ENCODE measurements at regions not wholly inside any gene's neighbourhood (a gene's known extent, or its start where the extent isn't known, plus 50 kb on each side); places are given as distances from the start of the nearest gene placed in this dataset.

DNA sequence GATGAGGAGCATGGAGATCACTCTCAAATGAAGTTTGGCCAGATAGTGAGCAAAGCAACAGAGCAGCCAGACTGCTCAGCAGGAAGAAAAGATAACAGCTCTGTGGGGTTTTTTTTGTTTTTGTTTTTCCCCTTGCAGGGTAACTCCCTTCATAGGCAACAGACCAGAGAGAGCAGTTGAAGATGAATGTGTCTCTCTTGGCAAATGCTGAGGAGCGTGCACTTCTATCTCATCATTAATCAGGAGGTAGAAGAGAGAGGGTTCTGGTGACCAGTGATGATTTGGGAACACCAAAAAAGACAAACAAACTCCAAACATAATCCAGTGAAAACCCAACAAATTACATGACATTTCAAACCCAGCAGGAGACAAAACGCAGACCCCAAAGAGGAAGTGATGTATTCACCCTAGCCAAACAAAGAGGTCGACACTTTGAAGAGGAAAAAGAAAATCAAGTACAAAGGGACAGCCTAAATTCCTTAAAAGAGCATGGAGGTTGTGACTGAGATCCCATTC, 66.2 kb upstream of the RREB1 start:
- DNase-seq: no peak

DNA sequence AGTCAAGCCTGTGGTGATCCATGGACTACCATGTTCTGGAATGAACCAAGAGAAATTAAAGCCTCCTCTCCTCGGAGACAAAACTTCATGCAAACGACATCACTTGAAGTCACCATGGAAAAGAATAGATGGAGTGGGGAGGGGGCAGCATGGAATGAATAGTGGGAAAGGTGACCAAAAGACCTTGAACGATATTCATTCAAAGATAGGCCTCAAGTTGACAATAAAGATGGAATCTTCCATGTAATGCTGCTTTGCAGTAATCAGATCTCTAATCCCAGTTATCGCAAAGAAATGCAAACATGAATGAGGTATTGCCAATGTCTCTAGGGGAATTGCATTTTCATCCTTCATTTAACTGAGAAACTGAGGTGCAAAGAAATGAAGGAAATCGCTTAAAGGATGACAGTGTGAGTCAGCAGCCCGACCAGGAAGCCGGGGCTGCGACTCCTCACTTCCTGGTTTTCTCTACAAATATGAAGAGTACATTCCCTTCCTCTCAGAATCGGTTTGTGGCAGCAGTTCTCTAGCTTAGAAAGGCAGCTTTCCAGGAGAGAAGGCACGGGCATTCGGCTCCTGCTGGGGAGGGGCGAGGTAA, 65.6 kb upstream of the RREB1 start:
- DNase-seq: no peak

GRCh38 chr6:7042654-7043545, 64.9 kb upstream of the RREB1 start:
- no peak for DNase-seq

- no peak for DNase-seq
These were observed 62.4 kb upstream of the RREB1 start for GRCh38 chr6:7045331-7045730.

- no peak for DNase-seq
These were observed 62.0 kb upstream of the RREB1 start for GRCh38 chr6:7045746-7046145.

DNA sequence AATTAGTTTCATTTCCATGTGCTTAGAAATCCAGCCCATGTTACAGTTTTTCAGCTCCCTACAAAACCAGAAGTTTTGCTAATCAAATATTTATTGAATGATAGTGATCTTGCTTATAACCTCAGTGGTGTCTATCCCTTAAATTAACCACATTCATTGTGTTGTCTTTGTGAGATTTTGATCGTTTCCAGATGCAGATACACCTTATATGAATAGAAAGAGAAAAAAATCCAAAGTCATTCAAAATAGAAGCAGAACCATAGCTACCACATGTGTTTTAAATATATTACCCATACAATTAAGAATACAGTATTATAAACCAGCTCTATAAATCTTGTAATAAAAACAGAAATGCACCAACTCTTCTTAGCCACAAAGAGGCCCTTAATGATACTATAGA, 60.6 kb upstream of the RREB1 start:
- DNase-seq: no peak

- no peak for DNase-seq
These were observed 59.8 kb upstream of the RREB1 start for GRCh38 chr6:7047966-7048365.

DNA sequence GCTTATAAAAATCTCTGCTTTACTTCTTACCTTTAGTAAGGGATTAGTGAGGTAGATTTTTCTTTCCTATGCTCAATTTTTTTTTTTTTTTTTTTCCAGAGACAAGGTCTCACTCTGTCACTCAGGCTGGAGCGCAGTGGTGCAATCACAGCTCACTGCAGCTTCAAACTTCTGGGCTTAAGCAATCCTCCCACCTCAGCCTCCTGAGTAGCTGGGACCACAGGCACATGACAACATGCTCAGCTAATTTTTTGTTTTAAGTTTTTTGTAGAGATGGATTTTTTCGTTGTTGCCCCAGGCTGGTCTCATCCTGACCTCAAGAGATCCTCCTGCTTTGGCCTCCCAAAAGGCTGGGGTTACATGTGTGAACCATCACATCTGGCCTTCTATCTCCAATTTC, 58.9 kb upstream of the RREB1 start:
- DNase-seq: no peak

DNA sequence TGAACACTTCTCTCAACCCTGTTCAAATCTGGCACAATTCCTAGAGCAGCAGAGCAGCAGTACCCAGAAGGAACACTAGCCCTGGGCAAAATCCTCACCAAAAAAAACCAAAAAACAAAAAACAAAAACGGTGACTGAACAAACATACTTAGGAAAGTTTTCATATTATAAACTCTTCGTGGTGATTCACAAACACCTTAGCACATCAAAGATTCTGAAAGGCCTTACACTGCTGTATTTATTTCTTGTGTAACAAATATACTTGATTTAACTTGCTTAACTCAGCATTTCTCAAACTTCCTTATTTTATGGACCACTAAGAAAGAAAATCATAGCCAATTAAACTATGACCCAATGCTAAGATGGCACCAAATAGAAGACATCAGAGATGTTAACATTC, 57.8 kb upstream of the RREB1 start:
- DNase-seq: no peak

- DNase-seq: no peak
These were observed 56.6 kb upstream of the RREB1 start for GRCh38 chr6:7050872-7051779.

GRCh38 chr6:7051780-7052442, 55.9 kb upstream of the RREB1 start:
- DNase-seq: peak; percentile 3

DNA sequence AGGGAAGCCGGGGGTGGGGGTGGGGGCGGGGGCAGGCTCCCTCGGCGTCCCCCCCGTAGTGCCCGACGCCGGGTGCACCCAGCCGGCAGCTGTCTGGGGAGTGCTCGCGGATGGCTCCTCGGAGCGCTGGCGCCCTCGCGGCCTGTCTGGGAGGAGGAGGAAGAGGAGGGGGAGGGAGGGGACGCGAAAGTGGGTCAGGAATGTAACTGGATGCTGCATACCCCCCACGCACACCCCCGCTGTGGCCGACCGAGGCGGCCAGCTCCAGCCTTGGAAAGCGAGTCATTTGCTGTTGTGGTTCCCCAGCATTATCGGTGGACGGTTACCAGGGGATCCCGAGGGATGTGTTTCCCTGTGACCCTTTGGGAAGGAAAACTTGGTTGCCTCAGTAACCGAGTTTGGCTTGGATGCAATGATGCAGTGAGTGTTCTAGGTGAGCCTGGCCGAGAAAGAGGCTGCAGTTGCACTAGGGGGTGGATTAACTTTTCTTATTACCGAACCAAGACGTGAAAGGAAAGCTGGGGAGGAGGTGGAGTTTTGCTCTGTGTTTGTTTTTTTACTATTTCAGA, 55.2 kb upstream of the RREB1 start:
- DNase-seq: no peak

DNA sequence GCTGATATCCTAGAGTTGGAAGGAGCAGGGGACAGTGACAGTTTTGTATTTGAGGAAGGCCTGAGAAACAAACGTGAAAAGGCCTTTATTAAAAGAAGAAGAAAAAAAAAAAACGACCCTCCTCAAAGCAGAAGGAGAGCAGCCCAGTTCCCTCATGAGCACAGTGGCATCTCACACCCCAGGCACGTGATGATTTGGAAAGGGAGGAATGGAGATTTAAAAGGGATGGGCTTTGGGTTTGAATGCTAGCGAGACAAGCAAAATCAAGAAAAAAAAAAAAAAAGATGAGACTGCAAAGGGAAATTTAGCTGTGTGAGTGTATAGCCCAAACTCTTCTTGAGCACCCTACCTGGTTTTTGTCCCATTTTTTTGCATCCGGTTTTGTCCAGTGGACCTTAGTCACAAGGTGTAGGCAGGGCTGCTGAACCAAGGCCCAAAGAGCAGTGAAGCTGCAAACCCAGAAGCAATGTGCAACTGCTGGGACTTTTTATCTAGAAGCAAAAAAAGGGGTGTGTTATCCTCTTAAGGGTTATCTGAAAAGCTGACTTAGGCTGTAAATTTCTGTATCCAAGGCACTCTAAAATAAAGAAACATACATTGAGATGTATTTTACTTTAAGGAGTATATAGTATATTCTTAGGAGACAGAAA, 54.5 kb upstream of the RREB1 start:
- DNase-seq: no peak
